SK-N-MC (cell line): ENCODE measurements at regions not wholly inside any gene's neighbourhood (a gene's known extent, or its start where the extent isn't known, plus 50 kb on each side); places are given as distances from the start of the nearest gene placed in this dataset.

Source experiments
- EZH2 ChIP-seq: fragments of 200-600 bp; sonication (generic); IDR thresholded peaks from one replicate; pipeline ENCODE4 v1.6.1; 2017; ENCODE audit warnings: antibody characterized with exemption
- POLR2AphosphoS5 ChIP-seq: IDR thresholded peaks from 2 replicates; pipeline ENCODE4 v1.6.1; 2012; ENCODE audit warnings: mild to moderate bottlenecking, low read depth, low read length, borderline replicate concordance

DNA sequence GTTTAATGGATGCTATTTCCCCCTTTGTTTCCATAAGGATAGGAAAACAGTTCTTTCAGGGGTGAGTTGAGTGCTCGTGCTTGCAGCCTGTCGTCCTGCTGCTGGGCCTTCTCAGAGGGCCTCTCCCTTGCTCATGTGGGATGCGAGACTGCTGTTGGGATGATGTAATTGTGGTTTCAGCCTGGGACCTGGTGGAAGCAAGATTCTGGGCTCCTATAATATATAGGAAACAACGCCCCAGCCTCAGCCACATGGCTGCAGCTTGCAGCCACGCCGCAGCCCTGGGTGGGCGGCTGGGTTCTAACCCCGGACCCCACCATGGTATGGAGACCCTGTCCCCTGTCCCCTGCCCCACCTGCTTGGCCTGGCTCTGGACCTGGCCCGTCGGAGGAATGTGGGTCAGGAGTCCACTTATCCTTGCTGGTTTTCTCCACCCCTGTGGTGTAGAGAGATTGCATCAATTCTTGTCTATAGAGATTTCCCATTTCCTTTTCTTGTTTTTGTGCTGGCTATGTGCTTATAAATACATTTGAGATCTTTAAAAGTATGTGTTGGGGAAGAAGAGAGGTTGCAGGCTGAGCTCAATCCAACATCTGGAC is 357.8 kb downstream of the SIPA1L2 start:
- no peak for TF ChIP-seq EZH2
- TF ChIP-seq POLR2AphosphoS5 = no peak
